22Rv1 (cell line): ENCODE measurements at regions not wholly inside any gene's neighbourhood (a gene's known extent, or its start where the extent isn't known, plus 50 kb on each side); places are given as distances from the start of the nearest gene placed in this dataset.
"Not testable (repeated sequence)": the region's sequence is repeated elsewhere in the genome, so short reads cannot be mapped to it uniquely, and the experiment has no call there.

Experiments
- H3K27ac ChIP-seq: fragments of 450-650 bp; 2 replicates; pipeline ENCODE4 v1.5.1; 2017
- CTCF ChIP-seq: fragments of 450-650 bp; IDR thresholded peaks from 2 replicates; pipeline ENCODE4 v1.5.1; 2017; ENCODE audit warnings: mild to moderate bottlenecking
- ZFX ChIP-seq: fragments of 450-650 bp; IDR thresholded peaks from 2 replicates; pipeline ENCODE4 v1.6.1; 2017; ENCODE audit warnings: antibody characterized with exemption, borderline replicate concordance

DNA sequence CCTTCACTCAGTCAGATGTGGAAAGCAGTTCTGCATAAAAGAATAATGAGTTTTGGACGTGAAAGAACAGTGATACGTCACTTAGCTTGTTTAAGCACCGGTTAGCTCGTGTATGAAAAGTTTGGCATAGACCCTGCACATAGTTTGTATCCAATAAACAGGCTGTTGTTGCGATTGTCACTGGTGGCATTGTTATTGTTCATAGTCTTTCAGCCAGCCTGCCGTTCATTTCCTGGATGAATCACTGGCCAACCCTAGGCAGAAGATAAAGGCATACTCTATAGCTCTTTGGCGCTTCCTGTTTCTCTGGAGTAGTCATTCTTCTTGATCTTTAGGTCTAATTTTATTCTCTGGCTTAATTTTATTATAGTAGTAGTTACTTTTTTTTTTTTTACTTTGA lies 57.8 kb upstream of the ANKRD30A start:
- H3K27ac ChIP-seq, result no peak overlapping the region
- TF ChIP-seq CTCF (no peak), ZFX (no peak)

GRCh38 chr10:37062296-37062695 lies 63.1 kb upstream of the ANKRD30A start:
- not testable (repeated sequence) for H3K27ac ChIP-seq

- TF ChIP-seq CTCF, result no peak
- no peak for TF ChIP-seq ZFX
- H3K27ac ChIP-seq, result peak overlapping the region; percentile 88
These were observed 68.1 kb upstream of the ANKRD30A start for GRCh38 chr10:37057261-37057660.

GRCh38 chr10:37053476-37053875 lies 71.9 kb upstream of the ANKRD30A start:
- peak overlapping the region; percentile 64 for H3K27ac ChIP-seq
- TF ChIP-seq CTCF, result no peak
- no peak for TF ChIP-seq ZFX

GRCh38 chr10:37049982-37050381 lies 75.4 kb upstream of the ANKRD30A start:
- H3K27ac ChIP-seq, result not testable (repeated sequence)

DNA sequence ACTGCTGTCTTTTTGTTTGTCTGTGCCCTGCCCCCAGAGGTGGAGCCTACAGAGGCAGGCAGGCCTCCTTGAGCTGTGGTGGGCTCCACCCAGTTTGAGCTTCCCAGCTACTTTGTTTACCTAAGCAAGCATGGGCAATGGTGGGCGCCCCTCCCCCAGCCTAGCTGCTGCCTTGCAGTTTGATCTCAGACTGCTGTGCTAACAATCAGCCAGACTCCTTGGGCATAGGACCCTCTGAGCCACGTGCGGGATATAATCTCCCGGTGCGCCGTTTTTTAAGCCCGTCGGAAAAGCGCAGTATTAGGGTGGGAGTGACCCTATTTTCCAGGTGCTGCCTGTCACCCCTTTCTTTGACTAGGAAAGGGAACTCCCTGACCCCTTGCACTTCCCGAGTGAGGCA lies 81.1 kb upstream of the ANKRD30A start:
- not testable (repeated sequence) for H3K27ac ChIP-seq

GRCh38 chr10:37035853-37036252 lies 89.5 kb upstream of the ANKRD30A start:
- H3K27ac ChIP-seq, result no peak overlapping the region
- TF ChIP-seq ZFX, result no peak
- TF ChIP-seq CTCF, result no peak

GRCh38 chr10:37015498-37015897 lies 109.9 kb upstream of the ANKRD30A start:
- TF ChIP-seq CTCF, result no peak
- no peak for TF ChIP-seq ZFX
- no peak overlapping the region for H3K27ac ChIP-seq

DNA sequence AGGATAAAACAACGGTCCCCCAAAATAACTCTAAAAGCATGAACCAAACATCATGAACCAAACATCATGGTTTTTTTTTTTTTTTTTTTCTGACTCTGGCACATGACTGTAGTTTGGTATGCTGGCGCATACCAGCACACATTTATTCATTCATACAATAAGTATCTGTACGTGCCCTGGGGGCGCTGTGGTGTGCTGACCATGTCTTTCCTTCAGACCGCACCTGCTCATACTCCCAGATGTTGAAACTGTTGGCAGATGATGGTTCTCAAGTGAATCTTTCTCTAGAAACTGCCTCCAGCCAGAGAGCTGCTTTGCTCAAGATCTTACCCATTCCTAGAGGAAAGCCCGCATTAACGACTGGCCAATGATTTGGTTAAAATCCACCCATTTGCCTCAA lies 114.7 kb upstream of the ANKRD30A start:
- TF ChIP-seq CTCF (no peak), ZFX (no peak)

GRCh38 chr10:37008276-37008675 lies 117.1 kb upstream of the ANKRD30A start:
- not testable (repeated sequence) for H3K27ac ChIP-seq

More for the DNA sequence above, 114.7 kb upstream of the ANKRD30A start:
- H3K27ac ChIP-seq, result no peak overlapping the region
